ENCODE measurements at regions not wholly inside any gene's neighbourhood (a gene's known extent, or its start where the extent isn't known, plus 50 kb on each side); places are given as distances from the start of the nearest gene placed in this dataset.

GRCh38 chr1:34688006-34688741 is 66.7 kb upstream of the GJB5 start:
- TF ChIP-seq CTCF (IDR thresholded peaks at IDR 0.05; ENCODE audit: low read depth, low read length), result no peak
- no peak for DNase-seq (ENCODE audit: extremely low read depth, low read depth)

GRCh38 chr1:34690269-34690668 is 64.6 kb upstream of the GJB5 start:
- no peak for TF ChIP-seq CTCF (IDR thresholded peaks at IDR 0.05; ENCODE audit: low read depth, low read length)
- no peak for DNase-seq (ENCODE audit: extremely low read depth, low read depth)

GRCh38 chr1:34693081-34693480 is 61.8 kb upstream of the GJB5 start:
- no peak for DNase-seq (ENCODE audit: extremely low read depth, low read depth)
- no peak for TF ChIP-seq CTCF (IDR thresholded peaks at IDR 0.05; ENCODE audit: low read depth, low read length)

GRCh38 chr1:34694383-34694782 is 60.5 kb upstream of the GJB5 start:
- no peak for DNase-seq (ENCODE audit: extremely low read depth, low read depth)
- TF ChIP-seq CTCF (IDR thresholded peaks at IDR 0.05; ENCODE audit: low read depth, low read length), result no peak

- DNase-seq (ENCODE audit: extremely low read depth, low read depth), result no peak
- TF ChIP-seq CTCF (IDR thresholded peaks at IDR 0.05; ENCODE audit: low read depth, low read length), result no peak
These were observed 59.3 kb upstream of the GJB5 start for GRCh38 chr1:34695580-34695979.

- DNase-seq (ENCODE audit: extremely low read depth, low read depth), result no peak
- no peak for TF ChIP-seq CTCF (IDR thresholded peaks at IDR 0.05; ENCODE audit: low read depth, low read length)
These were observed 58.6 kb upstream of the GJB5 start for GRCh38 chr1:34696230-34696629.

GRCh38 chr1:34696981-34697380 is 57.9 kb upstream of the GJB5 start:
- no peak for DNase-seq (ENCODE audit: extremely low read depth, low read depth)
- no peak for TF ChIP-seq CTCF (IDR thresholded peaks at IDR 0.05; ENCODE audit: low read depth, low read length)
